GM23338 (cell line): ENCODE measurements at regions not wholly inside any gene's neighbourhood (a gene's known extent, or its start where the extent isn't known, plus 50 kb on each side); places are given as distances from the start of the nearest gene placed in this dataset.

Source experiments
- ATAC-seq: fragments of 200-7000 bp; cut with Tn5 transposase; 3 replicates; pipeline ENCODE4 v1.9.1; 2020
- DNase-seq: peaks from one replicate; pipeline ENCODE4 v3.0.0-alpha.2; 2015; ENCODE audit warnings: low spot score
- H2AFZ ChIP-seq: fragments of 200-600 bp; sonication (generic); 2 replicates; pipeline ENCODE4 v1.8.0; 2016; ENCODE audit warnings: antibody characterized with exemption, mild to moderate bottlenecking, moderate library complexity
- H3F3A ChIP-seq: fragments of 200-600 bp; sonication (generic); replicated peaks from 2 replicates; pipeline ENCODE4 v1.8.0; 2017; ENCODE audit warnings: antibody characterized with exemption, mixed run types, low read depth
- H3K27ac ChIP-seq: fragments of 200-600 bp; sonication (generic); 2 replicates; pipeline ENCODE4 v1.6.1; 2016; ENCODE audit warnings: low read depth
- H3K27me3 ChIP-seq: fragments of 200-600 bp; sonication (generic); 2 replicates; pipeline ENCODE4 v1.8.0; 2016; ENCODE audit warnings: mild to moderate bottlenecking, mixed run types, moderate library complexity; ENCODE audit not compliant: insufficient read depth
- H3K36me3 ChIP-seq: fragments of 200-600 bp; sonication (generic); 2 replicates; pipeline ENCODE4 v1.8.0; 2016; ENCODE audit warnings: mild to moderate bottlenecking; ENCODE audit not compliant: insufficient read depth
- H3K4me1 ChIP-seq: fragments of 200-600 bp; sonication (generic); 2 replicates; pipeline ENCODE4 v1.8.0; 2016; ENCODE audit warnings: mild to moderate bottlenecking, moderate library complexity; ENCODE audit not compliant: insufficient read depth
- H3K4me2 ChIP-seq: fragments of 200-600 bp; sonication (generic); 2 replicates; pipeline ENCODE4 v1.7.1; 2017; ENCODE audit warnings: mixed run types
- H3K4me3 ChIP-seq: fragments of 200-600 bp; sonication (generic); 2 replicates; pipeline ENCODE4 v1.6.1; 2016; ENCODE audit warnings: mixed run types
- H3K79me2 ChIP-seq: fragments of 200-600 bp; sonication (generic); replicated peaks from 2 replicates; pipeline ENCODE4 v1.8.0; 2017; ENCODE audit warnings: mild to moderate bottlenecking; ENCODE audit not compliant: insufficient read depth
- H3K9me2 ChIP-seq: fragments of 200-600 bp; sonication (generic); 2 replicates; pipeline ENCODE4 v1.8.0; 2017; ENCODE audit not compliant: insufficient read depth
- H4K20me1 ChIP-seq: fragments of 200-600 bp; sonication (generic); replicated peaks from 2 replicates; pipeline ENCODE4 v1.8.0; 2017; ENCODE audit warnings: mild to moderate bottlenecking; ENCODE audit not compliant: insufficient read depth
- H3K27ac Mint-ChIP-seq: 2 replicates; pipeline ENCODE4 v1.8.0; 2020; ENCODE audit warnings: inconsistent platforms, mild to moderate bottlenecking, moderate library complexity, mixed read lengths
- H3K27me3 Mint-ChIP-seq: 3 replicates; pipeline ENCODE4 v1.8.0; 2022; ENCODE audit warnings: low read depth, mild to moderate bottlenecking, moderate library complexity, mixed read lengths, inconsistent platforms; ENCODE audit not compliant: insufficient read depth, poor library complexity
- H3K36me3 Mint-ChIP-seq: 3 replicates; pipeline ENCODE4 v1.8.0; 2021; ENCODE audit warnings: low read depth, mild to moderate bottlenecking, inconsistent platforms, moderate library complexity, mixed read lengths
- H3K4me1 Mint-ChIP-seq: 3 replicates; pipeline ENCODE4 v1.8.0; 2020; ENCODE audit warnings: mild to moderate bottlenecking, inconsistent platforms, mixed read lengths
- H3K4me3 Mint-ChIP-seq: 3 replicates; pipeline ENCODE4 v1.8.0; 2021; ENCODE audit warnings: moderate library complexity, mild to moderate bottlenecking, inconsistent platforms, mixed read lengths
- H3K9me3 Mint-ChIP-seq: 3 replicates; pipeline ENCODE4 v1.8.0; 2020; ENCODE audit warnings: moderate library complexity, mild to moderate bottlenecking, inconsistent platforms, mixed read lengths
- ETS1 ChIP-seq: IDR thresholded peaks from 2 replicates; pipeline ENCODE4 v1.6.1; 2016; ENCODE audit warnings: antibody characterized with exemption
- EZH2 ChIP-seq: fragments of 200-600 bp; sonication (generic); IDR thresholded peaks from one replicate; pipeline ENCODE4 v1.8.0; 2017; ENCODE audit warnings: antibody characterized with exemption, mild to moderate bottlenecking, low read depth; ENCODE audit not compliant: unreplicated experiment
- EZH2phosphoT487 ChIP-seq: fragments of 200-600 bp; sonication (generic); IDR thresholded peaks from one replicate; pipeline ENCODE4 v1.8.1; 2018; ENCODE audit warnings: antibody characterized with exemption; ENCODE audit not compliant: unreplicated experiment
- JUNB ChIP-seq: IDR thresholded peaks from one replicate; pipeline ENCODE4 v1.6.1; 2016; ENCODE audit warnings: antibody characterized with exemption; ENCODE audit not compliant: unreplicated experiment
- NANOG ChIP-seq: IDR thresholded peaks from 2 replicates; pipeline ENCODE4 v1.6.1; 2016; ENCODE audit warnings: antibody characterized with exemption, borderline replicate concordance
- POLR2AphosphoS5 ChIP-seq: IDR thresholded peaks from 2 replicates; pipeline ENCODE4 v1.6.1; 2016; ENCODE audit warnings: antibody characterized with exemption, low read depth
- STAT1 ChIP-seq: IDR thresholded peaks from one replicate; pipeline ENCODE4 v1.6.1; 2016; ENCODE audit warnings: antibody characterized with exemption; ENCODE audit not compliant: unreplicated experiment
- ZNF114 ChIP-seq: fragments of 250-450 bp; sonication (Bioruptor Pico); IDR thresholded peaks from 2 replicates; pipeline ENCODE4 v1.5.0; 2020; ENCODE audit warnings: mild to moderate bottlenecking, moderate library complexity
- ZNF331 ChIP-seq: fragments of 250-450 bp; sonication (Bioruptor Pico); IDR thresholded peaks from 2 replicates; pipeline ENCODE4 v1.5.0; 2020; ENCODE audit warnings: low read depth, mild to moderate bottlenecking, moderate library complexity
- TF ChIP-seq, protein P1 (sequence below), 2 experiments: fragments of 200-600 bp in 1 of 2; sonication (generic) in 1 of 2; conservative IDR thresholded peaks; 2 replicates each; pipeline versions ENCODE4 v1.5.1 to v1.6.1; 2016 to 2017; ENCODE audit warnings: antibody characterized with exemption in 2 of 2, low read depth in 2 of 2, mild to moderate bottlenecking in 2 of 2, moderate library complexity in 1 of 2
- TF ChIP-seq, protein P2 (sequence below): fragments of 250-450 bp; sonication (Bioruptor Pico); IDR thresholded peaks from 2 replicates; pipeline ENCODE4 v1.5.0; 2020; ENCODE audit warnings: mild to moderate bottlenecking, moderate library complexity
- TF ChIP-seq, protein P3 (sequence below): IDR thresholded peaks from one replicate; pipeline ENCODE4 v1.6.1; 2018; ENCODE audit warnings: antibody characterized with exemption; ENCODE audit not compliant: unreplicated experiment

- TF ChIP-seq JUNB (no peak), EZH2 (no peak), POLR2AphosphoS5 (no peak), STAT1 (no peak), EZH2phosphoT487 (no peak), ETS1 (no peak)
- TF ChIP-seq, protein P1, sequence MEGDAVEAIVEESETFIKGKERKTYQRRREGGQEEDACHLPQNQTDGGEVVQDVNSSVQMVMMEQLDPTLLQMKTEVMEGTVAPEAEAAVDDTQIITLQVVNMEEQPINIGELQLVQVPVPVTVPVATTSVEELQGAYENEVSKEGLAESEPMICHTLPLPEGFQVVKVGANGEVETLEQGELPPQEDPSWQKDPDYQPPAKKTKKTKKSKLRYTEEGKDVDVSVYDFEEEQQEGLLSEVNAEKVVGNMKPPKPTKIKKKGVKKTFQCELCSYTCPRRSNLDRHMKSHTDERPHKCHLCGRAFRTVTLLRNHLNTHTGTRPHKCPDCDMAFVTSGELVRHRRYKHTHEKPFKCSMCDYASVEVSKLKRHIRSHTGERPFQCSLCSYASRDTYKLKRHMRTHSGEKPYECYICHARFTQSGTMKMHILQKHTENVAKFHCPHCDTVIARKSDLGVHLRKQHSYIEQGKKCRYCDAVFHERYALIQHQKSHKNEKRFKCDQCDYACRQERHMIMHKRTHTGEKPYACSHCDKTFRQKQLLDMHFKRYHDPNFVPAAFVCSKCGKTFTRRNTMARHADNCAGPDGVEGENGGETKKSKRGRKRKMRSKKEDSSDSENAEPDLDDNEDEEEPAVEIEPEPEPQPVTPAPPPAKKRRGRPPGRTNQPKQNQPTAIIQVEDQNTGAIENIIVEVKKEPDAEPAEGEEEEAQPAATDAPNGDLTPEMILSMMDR (conservative IDR thresholded peaks at IDR 0.05; ENCODE audit: low read depth in 2 of 2): no peak
Observed at GRCh38 chr13:70814684-70815083, 706.4 kb upstream of the KLHL1 start (continued).

DNA sequence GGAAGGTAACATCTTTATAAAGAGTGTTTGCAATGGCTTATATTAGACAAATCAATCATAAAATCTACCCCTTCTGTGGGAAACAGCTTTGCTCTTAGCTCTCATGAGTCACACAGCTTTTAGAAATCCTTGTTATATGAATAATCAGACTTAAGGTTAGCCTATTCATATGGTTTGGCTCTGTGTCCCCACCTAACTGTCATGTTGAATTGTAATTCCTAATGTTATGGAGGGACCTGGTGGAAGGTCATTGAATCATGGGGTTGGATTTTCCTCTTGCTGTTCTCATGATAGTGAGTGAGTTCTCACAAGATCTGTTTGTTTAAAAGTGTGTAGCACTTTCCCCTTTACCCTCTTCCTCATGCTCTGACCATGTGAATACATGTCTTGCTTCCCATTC is 704.2 kb upstream of the KLHL1 start:
- DNase-seq: no peak
- peaks cover 16% of the 10 kb centered on the region for H3K4me1 Mint-ChIP-seq
- no peak overlapping the region for H3K27ac Mint-ChIP-seq
- H3K4me3 ChIP-seq: no peak overlapping the region
- H3K9me3 Mint-ChIP-seq: peaks cover 24% of the 10 kb centered on the region
- H3K9me2 ChIP-seq: peaks cover 25% of the 10 kb centered on the region
- no peak overlapping the region for H3K4me2 ChIP-seq
- H2AFZ ChIP-seq: no peak overlapping the region
- H3K27me3 ChIP-seq: no peaks in the 10 kb centered on the region
- no peaks in the 10 kb centered on the region for H3K27me3 Mint-ChIP-seq
- H3K36me3 Mint-ChIP-seq: peaks cover 28% of the 10 kb centered on the region
- H3K4me1 ChIP-seq: peaks cover 5% of the 10 kb centered on the region
- H3F3A ChIP-seq: no peaks in the 10 kb centered on the region
- no peak overlapping the region for H3K27ac ChIP-seq
- ATAC-seq: no peak
- H3K4me3 Mint-ChIP-seq: no peak overlapping the region
- peaks cover 3% of the 10 kb centered on the region for H3K36me3 ChIP-seq
- no peaks in the 10 kb centered on the region for H4K20me1 ChIP-seq
- no peaks in the 10 kb centered on the region for H3K79me2 ChIP-seq
- TF ChIP-seq JUNB (no peak), NANOG (no peak), EZH2 (no peak), POLR2AphosphoS5 (no peak), ETS1 (no peak), ZNF331 (no peak), ZNF114 (CRISPR knock-in tag) (no peak)
- TF ChIP-seq, protein P2, sequence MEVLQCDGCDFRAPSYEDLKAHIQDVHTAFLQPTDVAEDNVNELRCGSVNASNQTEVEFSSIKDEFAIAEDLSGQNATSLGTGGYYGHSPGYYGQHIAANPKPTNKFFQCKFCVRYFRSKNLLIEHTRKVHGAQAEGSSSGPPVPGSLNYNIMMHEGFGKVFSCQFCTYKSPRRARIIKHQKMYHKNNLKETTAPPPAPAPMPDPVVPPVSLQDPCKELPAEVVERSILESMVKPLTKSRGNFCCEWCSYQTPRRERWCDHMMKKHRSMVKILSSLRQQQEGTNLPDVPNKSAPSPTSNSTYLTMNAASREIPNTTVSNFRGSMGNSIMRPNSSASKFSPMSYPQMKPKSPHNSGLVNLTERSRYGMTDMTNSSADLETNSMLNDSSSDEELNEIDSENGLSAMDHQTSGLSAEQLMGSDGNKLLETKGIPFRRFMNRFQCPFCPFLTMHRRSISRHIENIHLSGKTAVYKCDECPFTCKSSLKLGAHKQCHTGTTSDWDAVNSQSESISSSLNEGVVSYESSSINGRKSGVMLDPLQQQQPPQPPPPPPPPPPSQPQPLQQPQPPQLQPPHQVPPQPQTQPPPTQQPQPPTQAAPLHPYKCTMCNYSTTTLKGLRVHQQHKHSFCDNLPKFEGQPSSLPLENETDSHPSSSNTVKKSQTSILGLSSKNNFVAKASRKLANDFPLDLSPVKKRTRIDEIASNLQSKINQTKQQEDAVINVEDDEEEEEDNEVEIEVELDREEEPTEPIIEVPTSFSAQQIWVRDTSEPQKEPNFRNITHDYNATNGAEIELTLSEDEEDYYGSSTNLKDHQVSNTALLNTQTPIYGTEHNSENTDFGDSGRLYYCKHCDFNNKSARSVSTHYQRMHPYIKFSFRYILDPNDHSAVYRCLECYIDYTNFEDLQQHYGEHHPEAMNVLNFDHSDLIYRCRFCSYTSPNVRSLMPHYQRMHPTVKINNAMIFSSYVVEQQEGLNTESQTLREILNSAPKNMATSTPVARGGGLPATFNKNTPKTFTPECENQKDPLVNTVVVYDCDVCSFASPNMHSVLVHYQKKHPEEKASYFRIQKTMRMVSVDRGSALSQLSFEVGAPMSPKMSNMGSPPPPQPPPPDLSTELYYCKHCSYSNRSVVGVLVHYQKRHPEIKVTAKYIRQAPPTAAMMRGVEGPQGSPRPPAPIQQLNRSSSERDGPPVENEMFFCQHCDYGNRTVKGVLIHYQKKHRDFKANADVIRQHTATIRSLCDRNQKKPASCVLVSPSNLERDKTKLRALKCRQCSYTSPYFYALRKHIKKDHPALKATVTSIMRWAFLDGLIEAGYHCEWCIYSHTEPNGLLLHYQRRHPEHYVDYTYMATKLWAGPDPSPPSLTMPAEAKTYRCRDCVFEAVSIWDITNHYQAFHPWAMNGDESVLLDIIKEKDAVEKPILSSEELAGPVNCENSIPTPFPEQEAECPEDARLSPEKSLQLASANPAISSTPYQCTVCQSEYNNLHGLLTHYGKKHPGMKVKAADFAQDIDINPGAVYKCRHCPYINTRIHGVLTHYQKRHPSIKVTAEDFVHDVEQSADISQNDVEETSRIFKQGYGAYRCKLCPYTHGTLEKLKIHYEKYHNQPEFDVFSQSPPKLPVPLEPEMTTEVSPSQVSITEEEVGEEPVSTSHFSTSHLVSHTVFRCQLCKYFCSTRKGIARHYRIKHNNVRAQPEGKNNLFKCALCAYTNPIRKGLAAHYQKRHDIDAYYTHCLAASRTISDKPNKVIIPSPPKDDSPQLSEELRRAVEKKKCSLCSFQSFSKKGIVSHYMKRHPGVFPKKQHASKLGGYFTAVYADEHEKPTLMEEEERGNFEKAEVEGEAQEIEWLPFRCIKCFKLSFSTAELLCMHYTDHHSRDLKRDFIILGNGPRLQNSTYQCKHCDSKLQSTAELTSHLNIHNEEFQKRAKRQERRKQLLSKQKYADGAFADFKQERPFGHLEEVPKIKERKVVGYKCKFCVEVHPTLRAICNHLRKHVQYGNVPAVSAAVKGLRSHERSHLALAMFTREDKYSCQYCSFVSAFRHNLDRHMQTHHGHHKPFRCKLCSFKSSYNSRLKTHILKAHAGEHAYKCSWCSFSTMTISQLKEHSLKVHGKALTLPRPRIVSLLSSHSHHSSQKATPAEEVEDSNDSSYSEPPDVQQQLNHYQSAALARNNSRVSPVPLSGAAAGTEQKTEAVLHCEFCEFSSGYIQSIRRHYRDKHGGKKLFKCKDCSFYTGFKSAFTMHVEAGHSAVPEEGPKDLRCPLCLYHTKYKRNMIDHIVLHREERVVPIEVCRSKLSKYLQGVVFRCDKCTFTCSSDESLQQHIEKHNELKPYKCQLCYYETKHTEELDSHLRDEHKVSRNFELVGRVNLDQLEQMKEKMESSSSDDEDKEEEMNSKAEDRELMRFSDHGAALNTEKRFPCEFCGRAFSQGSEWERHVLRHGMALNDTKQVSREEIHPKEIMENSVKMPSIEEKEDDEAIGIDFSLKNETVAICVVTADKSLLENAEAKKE (CRISPR knock-in tag): no peak
- TF ChIP-seq, protein P3, sequence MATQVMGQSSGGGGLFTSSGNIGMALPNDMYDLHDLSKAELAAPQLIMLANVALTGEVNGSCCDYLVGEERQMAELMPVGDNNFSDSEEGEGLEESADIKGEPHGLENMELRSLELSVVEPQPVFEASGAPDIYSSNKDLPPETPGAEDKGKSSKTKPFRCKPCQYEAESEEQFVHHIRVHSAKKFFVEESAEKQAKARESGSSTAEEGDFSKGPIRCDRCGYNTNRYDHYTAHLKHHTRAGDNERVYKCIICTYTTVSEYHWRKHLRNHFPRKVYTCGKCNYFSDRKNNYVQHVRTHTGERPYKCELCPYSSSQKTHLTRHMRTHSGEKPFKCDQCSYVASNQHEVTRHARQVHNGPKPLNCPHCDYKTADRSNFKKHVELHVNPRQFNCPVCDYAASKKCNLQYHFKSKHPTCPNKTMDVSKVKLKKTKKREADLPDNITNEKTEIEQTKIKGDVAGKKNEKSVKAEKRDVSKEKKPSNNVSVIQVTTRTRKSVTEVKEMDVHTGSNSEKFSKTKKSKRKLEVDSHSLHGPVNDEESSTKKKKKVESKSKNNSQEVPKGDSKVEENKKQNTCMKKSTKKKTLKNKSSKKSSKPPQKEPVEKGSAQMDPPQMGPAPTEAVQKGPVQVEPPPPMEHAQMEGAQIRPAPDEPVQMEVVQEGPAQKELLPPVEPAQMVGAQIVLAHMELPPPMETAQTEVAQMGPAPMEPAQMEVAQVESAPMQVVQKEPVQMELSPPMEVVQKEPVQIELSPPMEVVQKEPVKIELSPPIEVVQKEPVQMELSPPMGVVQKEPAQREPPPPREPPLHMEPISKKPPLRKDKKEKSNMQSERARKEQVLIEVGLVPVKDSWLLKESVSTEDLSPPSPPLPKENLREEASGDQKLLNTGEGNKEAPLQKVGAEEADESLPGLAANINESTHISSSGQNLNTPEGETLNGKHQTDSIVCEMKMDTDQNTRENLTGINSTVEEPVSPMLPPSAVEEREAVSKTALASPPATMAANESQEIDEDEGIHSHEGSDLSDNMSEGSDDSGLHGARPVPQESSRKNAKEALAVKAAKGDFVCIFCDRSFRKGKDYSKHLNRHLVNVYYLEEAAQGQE: no peak
